H9 (cell line): ENCODE measurements at regions not wholly inside any gene's neighbourhood (a gene's known extent, or its start where the extent isn't known, plus 50 kb on each side); places are given as distances from the start of the nearest gene placed in this dataset.

Experiments
- DNase-seq: peaks from one replicate; pipeline ENCODE4 v3.0.0-alpha.2; 2017
- H2AFZ ChIP-seq: one replicate; pipeline ENCODE4 v1.6.1; 2013; ENCODE audit warnings: mild to moderate bottlenecking, low read length, control low read depth, moderate library complexity
- H2AK5ac ChIP-seq: 2 replicates; pipeline ENCODE4 v1.6.1; 2013; ENCODE audit warnings: low read length, control low read depth, mixed read lengths; ENCODE audit not compliant: insufficient read length
- H2BK120ac ChIP-seq: one replicate; pipeline ENCODE4 v1.6.1; 2013; ENCODE audit warnings: low read depth, mild to moderate bottlenecking, low read length, control low read depth, inconsistent platforms; ENCODE audit not compliant: poor library complexity, severe bottlenecking
- H2BK12ac ChIP-seq: 2 replicates; pipeline ENCODE4 v1.6.1; 2013; ENCODE audit warnings: low read length, control low read depth, mixed read lengths, low read depth; ENCODE audit not compliant: insufficient read length
- H2BK15ac ChIP-seq: 2 replicates; pipeline ENCODE4 v1.6.1; 2013; ENCODE audit warnings: low read depth, low read length, control low read depth
- H2BK20ac ChIP-seq: one replicate; pipeline ENCODE4 v1.6.1; 2013; ENCODE audit warnings: low read depth, mild to moderate bottlenecking, low read length, control low read depth, inconsistent platforms; ENCODE audit not compliant: poor library complexity, severe bottlenecking
- H2BK5ac ChIP-seq: 2 replicates; pipeline ENCODE4 v1.6.1; 2013; ENCODE audit warnings: low read length, control low read depth, mixed read lengths; ENCODE audit not compliant: insufficient read length
- H3K14ac ChIP-seq: 2 replicates; pipeline ENCODE4 v1.6.1; 2013; ENCODE audit warnings: low read length, control low read depth; ENCODE audit not compliant: insufficient read depth
- H3K18ac ChIP-seq: 2 replicates; pipeline ENCODE4 v1.6.1; 2013; ENCODE audit warnings: low read depth, mild to moderate bottlenecking, mixed read lengths, low read length, control low read depth; ENCODE audit not compliant: insufficient read length
- H3K23ac ChIP-seq: 2 replicates; pipeline ENCODE4 v1.6.1; 2013; ENCODE audit warnings: low read length, control low read depth, mixed read lengths, low read depth; ENCODE audit not compliant: insufficient read length
- H3K23me2 ChIP-seq: 2 replicates; pipeline ENCODE4 v1.6.1; 2013; ENCODE audit warnings: low read depth, mild to moderate bottlenecking, mixed read lengths, low read length, control low read depth; ENCODE audit not compliant: insufficient read length, poor library complexity, severe bottlenecking
- H3K27ac ChIP-seq: 2 replicates; pipeline ENCODE4 v1.5.1; 2013; ENCODE audit warnings: low read length, control low read depth, mixed read lengths, low read depth; ENCODE audit not compliant: insufficient read length
- H3K27me3 ChIP-seq: 2 replicates; pipeline ENCODE4 v1.6.1; 2013; ENCODE audit warnings: low read length, control low read depth, inconsistent platforms; ENCODE audit not compliant: insufficient read depth
- H3K4ac ChIP-seq: 2 replicates; pipeline ENCODE4 v1.6.1; 2013; ENCODE audit warnings: low read depth, mild to moderate bottlenecking, control low read depth, inconsistent platforms, low read length, moderate library complexity
- H3K4me1 ChIP-seq: 2 replicates; pipeline ENCODE4 v1.6.1; 2013; ENCODE audit warnings: low read length, control low read depth, inconsistent platforms; ENCODE audit not compliant: insufficient read depth
- H3K4me2 ChIP-seq: 2 replicates; pipeline ENCODE4 v1.6.1; 2013; ENCODE audit warnings: low read length, control low read depth, mixed read lengths; ENCODE audit not compliant: insufficient read length, insufficient read depth
- H3K56ac ChIP-seq: 2 replicates; pipeline ENCODE4 v1.6.1; 2013; ENCODE audit warnings: low read depth, mild to moderate bottlenecking, mixed read lengths, low read length, control low read depth; ENCODE audit not compliant: insufficient read length
- H3K79me1 ChIP-seq: 2 replicates; pipeline ENCODE4 v1.6.1; 2013; ENCODE audit warnings: low read depth, mild to moderate bottlenecking, moderate library complexity, low read length, control low read depth, inconsistent platforms; ENCODE audit not compliant: insufficient read depth, poor library complexity, severe bottlenecking
- H3K79me2 ChIP-seq: 2 replicates; pipeline ENCODE4 v1.6.1; 2013; ENCODE audit warnings: low read length, control low read depth, inconsistent platforms; ENCODE audit not compliant: insufficient read depth
- H3K9ac ChIP-seq: 2 replicates; pipeline ENCODE4 v1.6.1; 2013; ENCODE audit warnings: low read length, control low read depth, mixed read lengths; ENCODE audit not compliant: insufficient read length; ENCODE audit errors: extremely low read depth
- H3K9me3 ChIP-seq: one replicate; pipeline ENCODE4 v1.6.1; 2013; ENCODE audit warnings: low read depth, low read length, inconsistent platforms; ENCODE audit not compliant: control insufficient read depth
- H3T11ph ChIP-seq: one replicate; pipeline ENCODE4 v1.6.1; 2013; ENCODE audit warnings: mild to moderate bottlenecking, low read length, control low read depth, inconsistent platforms
- H4K20me1 ChIP-seq: one replicate; pipeline ENCODE4 v1.6.1; 2013; ENCODE audit not compliant: control insufficient read depth, insufficient read length, insufficient read depth
- H4K5ac ChIP-seq: 2 replicates; pipeline ENCODE4 v1.6.1; 2013; ENCODE audit warnings: low read depth, mild to moderate bottlenecking, mixed read lengths, low read length, control low read depth; ENCODE audit not compliant: insufficient read length
- H4K8ac ChIP-seq: replicated peaks from 2 replicates; pipeline ENCODE4 v1.6.1; 2013; ENCODE audit warnings: low read length, control low read depth, mixed read lengths, low read depth; ENCODE audit not compliant: insufficient read length
- H4K91ac ChIP-seq: 2 replicates; pipeline ENCODE4 v1.6.1; 2013; ENCODE audit warnings: low read depth, mild to moderate bottlenecking, moderate library complexity, mixed read lengths, low read length, control low read depth; ENCODE audit not compliant: insufficient read length
- H3K27ac Mint-ChIP-seq, 3 experiments: 2 replicates in 2 of 3; 3 replicates in 1 of 3; pipeline ENCODE4 v1.8.0; 2020 to 2021; ENCODE audit warnings: mixed read lengths in 3 of 3, mild to moderate bottlenecking in 1 of 3, moderate library complexity in 1 of 3
- H3K27me3 Mint-ChIP-seq: 2 replicates; pipeline ENCODE4 v1.8.0; 2021; ENCODE audit warnings: low read depth, mild to moderate bottlenecking, moderate library complexity, mixed read lengths
- H3K36me3 Mint-ChIP-seq, 3 experiments: 2 replicates in 2 of 3; 3 replicates in 1 of 3; pipeline ENCODE4 v1.8.0; 2020 to 2021; ENCODE audit warnings: low read depth in 3 of 3, mixed read lengths in 3 of 3; ENCODE audit not compliant: insufficient read depth in 1 of 3
- H3K4me1 Mint-ChIP-seq, 2 experiments: 2 replicates each; pipeline ENCODE4 v1.8.0; 2020; ENCODE audit warnings: mixed read lengths in 2 of 2
- H3K4me3 Mint-ChIP-seq, 2 experiments: 2 replicates in 1 of 2; 3 replicates in 1 of 2; pipeline ENCODE4 v1.8.0; 2020 to 2021; ENCODE audit warnings: mild to moderate bottlenecking in 2 of 2, mixed read lengths in 2 of 2, moderate library complexity in 1 of 2
- H3K9me3 Mint-ChIP-seq, 2 experiments: 2 replicates in 1 of 2; 3 replicates in 1 of 2; pipeline ENCODE4 v1.8.0; 2020; ENCODE audit warnings: mild to moderate bottlenecking in 2 of 2, mixed read lengths in 2 of 2, moderate library complexity in 1 of 2
- WGBS: extraction: QIAGEN DNeasy Blood & Tissue Kit; methylation state at CpG from one replicate; pipeline ENCODE4 v1.1.7; 2013; ENCODE audit warnings: missing lambda C conversion rate, low lambda C conversion rate, mixed read lengths; ENCODE audit not compliant: insufficient read length; ENCODE audit errors: extremely low coverage; 5-methylcytosine and 5-hydroxymethylcytosine counted together
- TF ChIP-seq, protein P1 (sequence below): fragments of 200-600 bp; sonication (generic); conservative IDR thresholded peaks from 3 replicates; pipeline ENCODE4 v1.8.0; 2021; ENCODE audit warnings: antibody characterized with exemption, mild to moderate bottlenecking

- WGBS, result no CpG with 5 or more reads among the region's 2 CpGs
- Histone ChIP-seq H3K9me3 (peaks cover 15% of the 10 kb centered on the region), H2BK12ac (no peak overlapping the region), H3K18ac (no peak overlapping the region), H3K9ac (no peak overlapping the region), H2BK20ac (no peak overlapping the region), H2AK5ac (no peak overlapping the region), H3K4me1 (no peaks in the 10 kb centered on the region), H4K91ac (no peak overlapping the region), H3K14ac (no peak overlapping the region), H3K79me2 (no peaks in the 10 kb centered on the region), H3K23ac (no peak overlapping the region), H3T11ph (no peak overlapping the region), H4K5ac (no peak overlapping the region), H3K27ac (no peak overlapping the region), H2AFZ (no peak overlapping the region), H3K4me2 (no peak overlapping the region), H2BK15ac (no peak overlapping the region), H4K20me1 (no peaks in the 10 kb centered on the region), H2BK5ac (no peak overlapping the region), H3K4ac (no peak overlapping the region), H3K79me1 (no peaks in the 10 kb centered on the region), H3K27me3 (no peaks in the 10 kb centered on the region), H4K8ac (no peak overlapping the region), H3K23me2 (no peaks in the 10 kb centered on the region), H3K56ac (no peak overlapping the region), H2BK120ac (no peak overlapping the region)
- H3K4me3 Mint-ChIP-seq, result no peak overlapping the region
- H3K9me3 Mint-ChIP-seq, result peaks cover 43 to 47% of the 10 kb centered on the region in 2 experiments
- TF ChIP-seq, protein P1, sequence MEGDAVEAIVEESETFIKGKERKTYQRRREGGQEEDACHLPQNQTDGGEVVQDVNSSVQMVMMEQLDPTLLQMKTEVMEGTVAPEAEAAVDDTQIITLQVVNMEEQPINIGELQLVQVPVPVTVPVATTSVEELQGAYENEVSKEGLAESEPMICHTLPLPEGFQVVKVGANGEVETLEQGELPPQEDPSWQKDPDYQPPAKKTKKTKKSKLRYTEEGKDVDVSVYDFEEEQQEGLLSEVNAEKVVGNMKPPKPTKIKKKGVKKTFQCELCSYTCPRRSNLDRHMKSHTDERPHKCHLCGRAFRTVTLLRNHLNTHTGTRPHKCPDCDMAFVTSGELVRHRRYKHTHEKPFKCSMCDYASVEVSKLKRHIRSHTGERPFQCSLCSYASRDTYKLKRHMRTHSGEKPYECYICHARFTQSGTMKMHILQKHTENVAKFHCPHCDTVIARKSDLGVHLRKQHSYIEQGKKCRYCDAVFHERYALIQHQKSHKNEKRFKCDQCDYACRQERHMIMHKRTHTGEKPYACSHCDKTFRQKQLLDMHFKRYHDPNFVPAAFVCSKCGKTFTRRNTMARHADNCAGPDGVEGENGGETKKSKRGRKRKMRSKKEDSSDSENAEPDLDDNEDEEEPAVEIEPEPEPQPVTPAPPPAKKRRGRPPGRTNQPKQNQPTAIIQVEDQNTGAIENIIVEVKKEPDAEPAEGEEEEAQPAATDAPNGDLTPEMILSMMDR, result no peak
- H3K4me1 Mint-ChIP-seq, result no peaks in the 10 kb centered on the region
- H3K27me3 Mint-ChIP-seq, result no peaks in the 10 kb centered on the region; the same call in 1 of the 2 replicates
- H3K36me3 Mint-ChIP-seq, result peaks cover 11 to 34% (median 26%) of the 10 kb centered on the region in 3 experiments
- no peak overlapping the region for H3K27ac Mint-ChIP-seq
- no peak for DNase-seq
These were observed 726.4 kb downstream of the TENT5A start for GRCh38 chr6:81026041-81026553.
